ENCODE measurements at regions not wholly inside any gene's neighbourhood (a gene's known extent, or its start where the extent isn't known, plus 50 kb on each side); places are given as distances from the start of the nearest gene placed in this dataset.
A peak's percentile ranks its signal among the peaks of the same experiment; 100 is the strongest.

- no peak for DNase-seq (ENCODE audit: insufficient read length, low spot score)
- no peak for FAIRE-seq
- TF ChIP-seq CTCF (IDR thresholded peaks at IDR 0.05; ENCODE audit: insufficient read depth, missing control alignments) = no peak
These were observed 67.6 kb upstream of the C1GALT1 start for GRCh38 chr7:7114575-7115291.

GRCh38 chr7:7117935-7118586 lies 64.3 kb upstream of the C1GALT1 start:
- FAIRE-seq (peak; percentile 35), DNase-seq (ENCODE audit: insufficient read length, low spot score) (no peak)
- no peak for TF ChIP-seq CTCF (IDR thresholded peaks at IDR 0.05; ENCODE audit: insufficient read depth, missing control alignments)

GRCh38 chr7:7118822-7119221 lies 63.5 kb upstream of the C1GALT1 start:
- FAIRE-seq = peak; percentile 48
- DNase-seq (ENCODE audit: insufficient read length, low spot score) = no peak
- TF ChIP-seq CTCF (IDR thresholded peaks at IDR 0.05; ENCODE audit: insufficient read depth, missing control alignments) = no peak

GRCh38 chr7:7119729-7120128 lies 62.6 kb upstream of the C1GALT1 start:
- no peak for TF ChIP-seq CTCF (IDR thresholded peaks at IDR 0.05; ENCODE audit: insufficient read depth, missing control alignments)
- FAIRE-seq = peak; percentile 41

GRCh38 chr7:7122033-7122478 lies 60.3 kb upstream of the C1GALT1 start:
- no peak for DNase-seq (ENCODE audit: insufficient read length, low spot score)
- FAIRE-seq = peak; percentile 38
- no peak for TF ChIP-seq CTCF (IDR thresholded peaks at IDR 0.05; ENCODE audit: insufficient read depth, missing control alignments)

More at GRCh38 chr7:7119729-7120128, 62.6 kb upstream of the C1GALT1 start:
- DNase-seq (ENCODE audit: insufficient read length, low spot score) = no peak

- FAIRE-seq = no peak
These were observed 59.6 kb upstream of the C1GALT1 start for GRCh38 chr7:7122701-7123281.

More at GRCh38 chr7:7122701-7123281, 59.6 kb upstream of the C1GALT1 start:
- TF ChIP-seq CTCF (IDR thresholded peaks at IDR 0.05; ENCODE audit: insufficient read depth, missing control alignments) = no peak
- no peak for DNase-seq (ENCODE audit: insufficient read length, low spot score)
